DND-41 (cell line): ENCODE measurements at regions not wholly inside any gene's neighbourhood (a gene's known extent, or its start where the extent isn't known, plus 50 kb on each side); places are given as distances from the start of the nearest gene placed in this dataset.

Source experiments
- CTCF ChIP-seq: IDR thresholded peaks from 2 replicates; pipeline ENCODE4 v1.5.1; 2012; ENCODE audit warnings: borderline replicate concordance, low read length, moderate library complexity, mild to moderate bottlenecking; ENCODE audit not compliant: poor library complexity, severe bottlenecking; ENCODE audit errors: extremely low read depth
- EZH2 ChIP-seq: IDR thresholded peaks from 3 replicates; pipeline ENCODE4 v1.6.1; 2012; ENCODE audit warnings: borderline replicate concordance, low read depth, mild to moderate bottlenecking, moderate library complexity, low read length, inconsistent platforms; ENCODE audit not compliant: severe bottlenecking

- no peak for TF ChIP-seq CTCF
- no peak for TF ChIP-seq EZH2
These were observed 88.4 kb downstream of the ESM1 start for GRCh38 chr5:54897001-54897400.
